ENCODE measurements at regions not wholly inside any gene's neighbourhood (a gene's known extent, or its start where the extent isn't known, plus 50 kb on each side); places are given as distances from the start of the nearest gene placed in this dataset.

DNA sequence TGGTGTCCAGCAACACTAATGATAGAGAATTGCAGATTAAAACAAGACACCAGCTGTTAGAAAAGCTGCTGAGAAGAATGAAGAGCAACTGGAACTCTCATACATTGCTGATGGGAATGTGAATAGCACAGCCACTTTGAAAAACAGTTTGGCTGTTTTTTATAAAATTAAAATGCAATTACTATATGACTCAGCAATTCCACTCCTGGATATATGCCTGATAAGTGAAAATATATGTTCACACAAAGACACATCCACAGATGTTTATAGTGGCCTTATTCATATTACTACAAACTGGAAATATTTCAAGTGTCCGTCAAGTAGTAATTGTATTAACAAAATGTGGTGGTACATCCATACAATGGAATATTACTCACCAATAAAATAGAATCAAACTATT lies 99.7 kb upstream of the HAO2 start:
- TF ChIP-seq, protein P1, sequence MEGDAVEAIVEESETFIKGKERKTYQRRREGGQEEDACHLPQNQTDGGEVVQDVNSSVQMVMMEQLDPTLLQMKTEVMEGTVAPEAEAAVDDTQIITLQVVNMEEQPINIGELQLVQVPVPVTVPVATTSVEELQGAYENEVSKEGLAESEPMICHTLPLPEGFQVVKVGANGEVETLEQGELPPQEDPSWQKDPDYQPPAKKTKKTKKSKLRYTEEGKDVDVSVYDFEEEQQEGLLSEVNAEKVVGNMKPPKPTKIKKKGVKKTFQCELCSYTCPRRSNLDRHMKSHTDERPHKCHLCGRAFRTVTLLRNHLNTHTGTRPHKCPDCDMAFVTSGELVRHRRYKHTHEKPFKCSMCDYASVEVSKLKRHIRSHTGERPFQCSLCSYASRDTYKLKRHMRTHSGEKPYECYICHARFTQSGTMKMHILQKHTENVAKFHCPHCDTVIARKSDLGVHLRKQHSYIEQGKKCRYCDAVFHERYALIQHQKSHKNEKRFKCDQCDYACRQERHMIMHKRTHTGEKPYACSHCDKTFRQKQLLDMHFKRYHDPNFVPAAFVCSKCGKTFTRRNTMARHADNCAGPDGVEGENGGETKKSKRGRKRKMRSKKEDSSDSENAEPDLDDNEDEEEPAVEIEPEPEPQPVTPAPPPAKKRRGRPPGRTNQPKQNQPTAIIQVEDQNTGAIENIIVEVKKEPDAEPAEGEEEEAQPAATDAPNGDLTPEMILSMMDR (IDR thresholded peaks at IDR 0.05): no peak
- no peak for ATAC-seq (ENCODE audit: low FRiP score)
- no peak for DNase-seq (ENCODE audit: low spot score)

DNA sequence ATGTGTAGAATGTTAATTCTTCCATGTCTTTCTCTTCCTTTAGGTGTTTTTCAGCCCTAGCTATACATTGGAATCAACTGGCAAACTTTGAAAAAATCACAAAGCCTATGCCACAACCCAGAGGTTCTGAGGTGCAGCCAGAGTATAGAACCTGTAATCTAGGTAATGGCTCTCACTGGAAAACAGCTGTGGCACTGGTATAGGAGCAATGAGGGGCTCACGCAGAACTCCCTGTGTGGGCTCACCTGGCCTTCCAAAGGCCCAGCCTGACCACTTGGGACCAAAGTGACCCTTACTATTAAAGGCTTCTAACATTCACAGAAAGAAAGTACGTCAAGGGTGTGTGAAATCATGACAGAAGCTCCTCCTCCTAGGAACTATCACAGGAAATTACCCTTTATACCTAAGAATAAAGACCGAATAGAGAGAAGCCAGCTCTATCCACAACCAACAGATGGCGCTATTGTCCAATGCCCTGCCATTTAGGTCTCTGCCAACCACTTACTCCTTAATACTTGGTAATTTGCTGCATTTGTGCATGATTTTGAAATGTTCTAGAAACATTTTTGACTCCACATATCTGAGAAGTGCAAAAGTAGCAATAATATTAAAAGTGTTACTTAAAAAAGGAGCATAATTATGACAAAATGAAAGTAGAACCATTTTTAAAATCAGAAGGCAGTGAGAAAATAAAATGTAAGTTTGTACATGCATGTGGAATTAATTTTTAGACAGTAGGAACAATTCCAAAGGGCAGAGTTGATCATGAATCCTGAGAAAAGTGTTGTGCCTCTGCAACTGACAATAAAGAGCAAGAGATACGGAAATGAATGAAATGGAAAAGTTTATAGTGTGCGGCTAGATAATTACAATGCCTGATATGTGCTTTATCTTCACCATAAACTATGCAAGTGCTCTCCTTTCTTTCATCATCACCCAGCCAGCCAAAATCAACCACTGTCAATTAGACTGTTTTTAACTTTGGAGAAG lies 93.1 kb upstream of the HAO2 start:
- ATAC-seq (ENCODE audit: low FRiP score) (no peak), DNase-seq (ENCODE audit: low spot score) (no peak)
- TF ChIP-seq, protein P1 (IDR thresholded peaks at IDR 0.05): peak in 1 of 3 donors; percentile 16

DNA sequence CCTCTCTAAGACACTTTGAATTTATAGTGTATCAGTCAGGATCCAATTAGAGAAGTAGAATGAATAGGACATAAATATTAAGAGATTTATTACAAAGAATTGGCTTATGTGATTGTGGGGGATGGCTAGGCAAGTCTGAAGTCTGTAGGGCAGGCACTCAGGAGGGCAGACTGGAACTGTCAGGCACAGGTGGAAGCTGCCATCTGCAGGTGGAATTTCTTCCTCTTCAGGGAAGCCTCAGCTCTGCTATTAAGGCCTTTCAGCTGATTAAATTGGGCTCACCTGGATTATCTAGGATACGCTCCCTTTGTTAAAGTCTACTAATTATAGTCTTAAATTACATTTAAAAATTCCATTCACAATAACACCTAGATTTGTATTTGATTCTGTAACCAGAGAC lies 92.0 kb upstream of the HAO2 start:
- TF ChIP-seq, protein P1 (IDR thresholded peaks at IDR 0.05): no peak
- DNase-seq (ENCODE audit: low spot score): no peak
- no peak for ATAC-seq (ENCODE audit: low FRiP score)

DNA sequence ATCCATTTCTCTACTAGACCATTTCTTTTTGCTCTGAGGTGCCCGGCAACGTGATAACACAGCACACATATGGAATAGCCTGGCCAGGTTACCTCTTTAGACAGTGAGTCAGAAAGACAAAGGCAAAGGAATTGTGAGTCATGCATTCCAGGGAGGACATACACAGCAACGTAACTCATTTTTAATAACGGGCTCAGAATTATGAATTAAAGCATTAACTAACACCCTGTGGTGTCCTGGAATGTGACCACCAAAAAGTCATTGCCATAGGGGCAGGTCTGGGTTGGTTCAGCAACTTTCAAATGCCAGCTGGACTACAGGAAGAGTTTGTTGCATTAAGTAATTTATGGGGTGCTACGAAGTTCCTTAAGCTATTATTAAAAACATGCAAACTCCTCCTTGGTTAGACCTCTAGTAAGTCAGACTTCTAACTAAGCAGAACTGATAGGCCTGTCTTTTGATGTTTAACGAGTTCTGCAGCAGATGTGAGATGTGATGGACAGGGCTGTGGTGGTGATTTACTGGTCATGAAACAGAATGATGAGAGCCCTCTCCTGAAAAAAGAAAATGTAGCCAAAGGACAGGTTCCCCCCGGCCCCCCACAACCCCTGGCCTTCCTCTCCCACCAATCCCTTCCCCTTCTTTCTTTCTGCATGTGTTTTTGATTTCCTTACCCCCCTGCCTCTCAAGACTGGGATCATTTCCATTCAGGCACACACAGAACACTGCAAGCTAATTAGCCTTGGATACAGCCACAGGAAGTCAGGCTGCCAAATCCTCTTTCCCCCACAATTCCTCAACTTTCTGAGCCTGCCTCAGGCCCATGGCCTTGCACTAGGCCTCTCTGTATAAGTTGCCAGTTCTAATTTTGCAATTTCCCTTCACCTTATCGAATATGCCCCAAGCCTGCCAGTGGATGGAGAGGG lies 88.9 kb upstream of the HAO2 start:
- TF ChIP-seq, protein P1 (IDR thresholded peaks at IDR 0.05): no peak
- no peak for DNase-seq (ENCODE audit: low spot score)
- peak; percentile 94 for ATAC-seq (ENCODE audit: low FRiP score)

DNA sequence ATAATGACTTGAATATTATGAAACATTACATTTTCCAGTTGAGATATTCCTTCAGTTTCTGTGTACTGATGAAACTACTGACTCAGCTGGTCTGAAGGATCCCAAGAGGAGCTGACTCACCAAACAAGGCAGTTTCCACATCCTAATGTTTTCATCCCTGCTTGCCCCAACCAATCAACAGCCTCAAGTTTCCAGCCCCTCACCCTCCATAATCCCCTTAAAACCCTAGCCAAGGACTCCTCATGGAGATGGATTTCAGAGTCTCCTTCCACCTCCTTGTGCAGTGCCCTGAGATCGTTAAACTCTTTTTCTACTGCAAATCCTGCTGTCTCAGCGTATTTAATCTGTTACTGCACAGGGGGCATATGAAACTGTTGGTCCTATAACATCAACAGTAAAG lies 83.1 kb upstream of the HAO2 start:
- DNase-seq (ENCODE audit: low spot score): no peak
- peak; percentile 72 for ATAC-seq (ENCODE audit: low FRiP score)
- TF ChIP-seq, protein P1 (IDR thresholded peaks at IDR 0.05): no peak

DNA sequence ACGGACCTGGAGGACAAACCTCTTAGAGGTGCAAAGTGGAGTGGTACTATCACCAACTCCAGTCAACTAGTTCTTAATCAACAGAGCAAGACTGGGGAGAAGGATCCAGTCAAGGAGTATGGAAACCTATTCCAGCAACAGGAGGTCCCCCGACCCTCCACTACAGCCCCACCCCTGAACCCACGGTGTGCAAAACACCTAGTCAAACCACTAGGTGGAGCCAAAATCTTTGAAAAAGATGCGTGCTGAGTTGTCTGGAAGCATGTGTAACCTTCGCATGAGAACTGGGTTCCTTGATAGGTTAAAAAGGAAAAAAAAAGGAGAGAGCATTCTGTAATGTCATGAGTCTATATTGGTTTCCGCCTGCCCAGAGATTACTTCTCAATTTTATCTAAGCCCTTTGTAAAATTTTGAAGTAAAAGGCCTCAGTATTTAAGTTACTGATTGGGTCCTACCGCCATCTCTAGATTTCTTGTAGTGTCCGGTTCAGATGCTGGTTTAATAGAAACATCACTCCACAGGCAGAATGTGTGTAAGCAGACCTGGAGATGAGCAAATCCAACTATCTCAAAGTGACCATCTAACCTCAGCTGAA lies 81.9 kb upstream of the HAO2 start:
- peak; percentile 26 for ATAC-seq (ENCODE audit: low FRiP score)
- TF ChIP-seq, protein P1 (IDR thresholded peaks at IDR 0.05): no peak
- DNase-seq (ENCODE audit: low spot score): no peak
